ENCODE measurements at regions not wholly inside any gene's neighbourhood (a gene's known extent, or its start where the extent isn't known, plus 50 kb on each side); places are given as distances from the start of the nearest gene placed in this dataset.

DNA sequence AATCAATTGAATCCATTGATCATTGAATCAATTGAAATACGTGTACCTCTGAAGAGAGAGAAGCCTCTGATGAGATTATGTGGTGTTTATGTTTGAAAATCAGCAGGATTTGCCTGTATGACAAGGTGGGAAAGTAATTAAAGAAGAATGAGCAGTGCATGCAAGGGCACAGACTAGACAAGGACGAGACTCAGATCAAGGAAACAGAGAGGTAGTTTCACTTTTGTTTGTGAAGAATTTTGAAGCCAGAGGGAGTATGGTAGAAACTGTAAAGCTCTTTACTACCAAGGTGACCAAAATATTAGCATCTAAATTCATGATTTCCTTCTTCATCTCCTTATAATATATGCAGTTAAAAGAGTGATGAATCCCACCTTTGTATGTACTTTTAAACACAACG lies 1830.0 kb upstream of the IGFBP7 start:
- no peak overlapping the region for H3K27ac ChIP-seq (ENCODE audit: low read depth, low read length)
- H3K36me3 ChIP-seq (ENCODE audit: control insufficient read depth in 2 of 4, insufficient read depth in 4 of 4, low read length in 3 of 4), result no peaks in the 10 kb centered on the region
- no peak overlapping the region for H3K4me3 ChIP-seq (ENCODE audit: extremely low read depth in 1 of 4, insufficient read depth in 2 of 4, low read depth in 3 of 4, low read length in 4 of 4)
- no peaks in the 10 kb centered on the region for H3K79me2 ChIP-seq (ENCODE audit: control insufficient read depth in 1 of 2, insufficient read depth in 2 of 2, low read length in 2 of 2)
- no peak overlapping the region for H4K91ac ChIP-seq (replicated peaks; ENCODE audit: insufficient read length, low read length)
- no peak overlapping the region; the same call in 1 of the 2 replicates for H3K18ac ChIP-seq (ENCODE audit: extremely low read depth, low read length)
- ChIA-PET CTCF (ENCODE audit: partially characterized antibody) (no interaction called here), POLR2A (ENCODE audit: partially characterized antibody) (no interaction called here)
- no peaks in the 10 kb centered on the region for H3K9me3 ChIP-seq (ENCODE audit: insufficient read depth in 2 of 2, low read depth in 1 of 2, low read length in 1 of 2)
- WGBS, 2 experiments (ENCODE audit: extremely low coverage in 1 of 2, insufficient coverage in 1 of 2, insufficient read length in 1 of 2, insufficient replicate concordance in 2 of 2, low coverage in 1 of 2, low lambda C conversion rate in 2 of 2, missing lambda C conversion rate in 1 of 2), result 89% methylated on average over 3 of the region's 3 CpGs; no CpG with 5 or more reads in 1 of the 2 experiments
- H3K27me3 ChIP-seq (replicated peaks in 1 of 4; ENCODE audit: control insufficient read depth in 3 of 4, extremely low read depth in 1 of 4, insufficient read depth in 3 of 4, low read length in 3 of 4), result no peaks in the 10 kb centered on the region
- DNase-seq (ENCODE audit: low read depth in 1 of 2, low spot score in 2 of 2) (no peak), FAIRE-seq (no peak)
- no peak overlapping the region for H2BK12ac ChIP-seq (ENCODE audit: low read depth, low read length)
- H2BK5ac ChIP-seq (ENCODE audit: low read depth, low read length), result no peak overlapping the region
- H3K4me2 ChIP-seq (ENCODE audit: insufficient read depth in 1 of 2, low read depth in 2 of 2, low read length in 2 of 2), result no peak overlapping the region
- no peaks in the 10 kb centered on the region for H4K20me1 ChIP-seq (replicated peaks in 1 of 2; ENCODE audit: control insufficient read depth in 1 of 2, insufficient read depth in 2 of 2, low read length in 2 of 2)
- no peak overlapping the region for H2AK5ac ChIP-seq (ENCODE audit: low read depth, low read length)
- no peak overlapping the region for H4K5ac ChIP-seq (ENCODE audit: insufficient read length, low read depth, low read length)
- H3K14ac ChIP-seq (ENCODE audit: insufficient read length), result no peak overlapping the region
- H2BK15ac ChIP-seq (ENCODE audit: low read length), result no peak overlapping the region
- H2AFZ ChIP-seq (ENCODE audit: low read length), result peak overlapping the region; percentile 55
- no peaks in the 10 kb centered on the region for H3K23me2 ChIP-seq (ENCODE audit: low read depth, low read length)
- no peaks in the 10 kb centered on the region for H3K4me1 ChIP-seq (replicated peaks in 1 of 4; ENCODE audit: control insufficient read depth in 3 of 4, insufficient read depth in 4 of 4, low read length in 3 of 4)
- no peak overlapping the region for H4K8ac ChIP-seq (ENCODE audit: extremely low read depth, insufficient read depth, low read length)
- no peak overlapping the region for H3K56ac ChIP-seq (replicated peaks; ENCODE audit: insufficient read length, low read depth, low read length)
- H2BK20ac ChIP-seq (ENCODE audit: low read length), result no peak overlapping the region
- H3K4ac ChIP-seq (replicated peaks; ENCODE audit: insufficient read length, low read depth, low read length), result no peak overlapping the region
- no peak overlapping the region for H2BK120ac ChIP-seq (replicated peaks; ENCODE audit: low read depth, low read length)
- no peak overlapping the region for H3K9ac ChIP-seq (replicated peaks in 1 of 4; ENCODE audit: extremely low read depth in 1 of 4, low read depth in 3 of 4, low read length in 3 of 4)
- H3K23ac ChIP-seq (ENCODE audit: insufficient read length), result no peak overlapping the region
- no peaks in the 10 kb centered on the region for H3K79me1 ChIP-seq (ENCODE audit: low read depth, low read length)
- TF ChIP-seq RXRA (IDR thresholded peaks at IDR 0.05; ENCODE audit: insufficient read depth, low read depth, low read length) (no peak), SP4 (IDR thresholded peaks at IDR 0.05; ENCODE audit: low read length) (no peak), BCL11A (IDR thresholded peaks at IDR 0.05; ENCODE audit: low read depth in 2 of 2, low read length in 2 of 2) (no peak), GTF2F1 (IDR thresholded peaks at IDR 0.05; ENCODE audit: borderline replicate concordance, low read depth, low read length) (no peak), KDM4A (IDR thresholded peaks at IDR 0.05; ENCODE audit: low read depth, low read length, severe bottlenecking) (no peak), RNF2 (IDR thresholded peaks at IDR 0.05; ENCODE audit: borderline replicate concordance, low read depth, low read length, missing control alignments, poor library complexity, severe bottlenecking) (no peak)
- TF ChIP-seq, protein P1, sequence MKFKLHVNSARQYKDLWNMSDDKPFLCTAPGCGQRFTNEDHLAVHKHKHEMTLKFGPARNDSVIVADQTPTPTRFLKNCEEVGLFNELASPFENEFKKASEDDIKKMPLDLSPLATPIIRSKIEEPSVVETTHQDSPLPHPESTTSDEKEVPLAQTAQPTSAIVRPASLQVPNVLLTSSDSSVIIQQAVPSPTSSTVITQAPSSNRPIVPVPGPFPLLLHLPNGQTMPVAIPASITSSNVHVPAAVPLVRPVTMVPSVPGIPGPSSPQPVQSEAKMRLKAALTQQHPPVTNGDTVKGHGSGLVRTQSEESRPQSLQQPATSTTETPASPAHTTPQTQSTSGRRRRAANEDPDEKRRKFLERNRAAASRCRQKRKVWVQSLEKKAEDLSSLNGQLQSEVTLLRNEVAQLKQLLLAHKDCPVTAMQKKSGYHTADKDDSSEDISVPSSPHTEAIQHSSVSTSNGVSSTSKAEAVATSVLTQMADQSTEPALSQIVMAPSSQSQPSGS (IDR thresholded peaks at IDR 0.05; ENCODE audit: low read length), result no peak
- TF ChIP-seq, protein P2, sequence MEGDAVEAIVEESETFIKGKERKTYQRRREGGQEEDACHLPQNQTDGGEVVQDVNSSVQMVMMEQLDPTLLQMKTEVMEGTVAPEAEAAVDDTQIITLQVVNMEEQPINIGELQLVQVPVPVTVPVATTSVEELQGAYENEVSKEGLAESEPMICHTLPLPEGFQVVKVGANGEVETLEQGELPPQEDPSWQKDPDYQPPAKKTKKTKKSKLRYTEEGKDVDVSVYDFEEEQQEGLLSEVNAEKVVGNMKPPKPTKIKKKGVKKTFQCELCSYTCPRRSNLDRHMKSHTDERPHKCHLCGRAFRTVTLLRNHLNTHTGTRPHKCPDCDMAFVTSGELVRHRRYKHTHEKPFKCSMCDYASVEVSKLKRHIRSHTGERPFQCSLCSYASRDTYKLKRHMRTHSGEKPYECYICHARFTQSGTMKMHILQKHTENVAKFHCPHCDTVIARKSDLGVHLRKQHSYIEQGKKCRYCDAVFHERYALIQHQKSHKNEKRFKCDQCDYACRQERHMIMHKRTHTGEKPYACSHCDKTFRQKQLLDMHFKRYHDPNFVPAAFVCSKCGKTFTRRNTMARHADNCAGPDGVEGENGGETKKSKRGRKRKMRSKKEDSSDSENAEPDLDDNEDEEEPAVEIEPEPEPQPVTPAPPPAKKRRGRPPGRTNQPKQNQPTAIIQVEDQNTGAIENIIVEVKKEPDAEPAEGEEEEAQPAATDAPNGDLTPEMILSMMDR (IDR thresholded peaks at IDR 0.05; ENCODE audit: control extremely low read depth in 1 of 3, insufficient read depth in 1 of 3, low read depth in 1 of 3, low read length in 3 of 3), result no peak
- TF ChIP-seq, protein P3, sequence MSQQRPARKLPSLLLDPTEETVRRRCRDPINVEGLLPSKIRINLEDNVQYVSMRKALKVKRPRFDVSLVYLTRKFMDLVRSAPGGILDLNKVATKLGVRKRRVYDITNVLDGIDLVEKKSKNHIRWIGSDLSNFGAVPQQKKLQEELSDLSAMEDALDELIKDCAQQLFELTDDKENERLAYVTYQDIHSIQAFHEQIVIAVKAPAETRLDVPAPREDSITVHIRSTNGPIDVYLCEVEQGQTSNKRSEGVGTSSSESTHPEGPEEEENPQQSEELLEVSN (IDR thresholded peaks at IDR 0.05), result no peak
